Stimulated activated CD8-positive, alpha-beta memory T cell treated with anti-CD3 and anti-CD28 coated beads, Interleukin-4, amount 100 ng/mL, for 48 hours (primary cell): ENCODE measurements at regions not wholly inside any gene's neighbourhood (a gene's known extent, or its start where the extent isn't known, plus 50 kb on each side); places are given as distances from the start of the nearest gene placed in this dataset.

Experiments
- DNase-seq: peaks from one replicate; pipeline ENCODE4 v3.0.0-alpha.2; 2020

DNA sequence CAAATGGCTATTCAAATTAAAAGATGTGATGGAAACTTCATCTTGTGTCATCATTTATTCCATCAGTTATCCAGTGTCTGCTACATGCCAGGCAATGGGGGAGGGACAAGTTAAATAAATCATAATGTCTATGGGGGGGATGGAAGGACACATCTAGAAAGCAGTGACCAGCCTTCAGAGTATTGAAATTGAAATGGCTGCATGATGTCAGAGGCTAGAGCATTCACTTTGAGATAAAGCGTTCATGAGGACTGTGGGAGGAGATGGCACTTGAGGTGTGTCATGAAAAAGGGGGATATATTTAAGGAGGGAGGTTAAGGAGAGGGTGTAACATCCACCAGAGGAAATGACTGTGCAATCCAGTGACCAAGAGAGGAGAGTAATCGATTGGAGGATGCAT, 50.6 kb downstream of the SLIT2 start:
- no peak for DNase-seq

DNA sequence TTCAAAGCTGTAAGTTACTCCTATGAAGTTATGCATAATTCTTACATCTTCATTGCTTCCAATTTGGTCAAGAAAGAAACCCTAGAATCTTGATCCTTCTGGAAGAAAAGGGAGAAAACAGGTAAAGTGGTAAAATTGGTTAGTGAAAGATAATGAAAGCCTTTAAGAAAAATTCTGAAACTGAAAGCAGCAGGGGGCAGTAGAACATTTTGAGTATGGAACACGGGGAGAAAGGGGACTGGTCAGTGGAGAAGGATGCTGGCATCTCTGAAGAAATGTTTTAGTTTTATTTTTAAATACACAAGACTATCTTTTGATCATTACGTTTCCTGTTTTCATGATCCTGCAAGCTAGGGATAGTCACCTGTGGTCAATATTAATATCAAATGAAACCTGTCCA, 54.3 kb downstream of the SLIT2 start:
- no peak for DNase-seq

DNA sequence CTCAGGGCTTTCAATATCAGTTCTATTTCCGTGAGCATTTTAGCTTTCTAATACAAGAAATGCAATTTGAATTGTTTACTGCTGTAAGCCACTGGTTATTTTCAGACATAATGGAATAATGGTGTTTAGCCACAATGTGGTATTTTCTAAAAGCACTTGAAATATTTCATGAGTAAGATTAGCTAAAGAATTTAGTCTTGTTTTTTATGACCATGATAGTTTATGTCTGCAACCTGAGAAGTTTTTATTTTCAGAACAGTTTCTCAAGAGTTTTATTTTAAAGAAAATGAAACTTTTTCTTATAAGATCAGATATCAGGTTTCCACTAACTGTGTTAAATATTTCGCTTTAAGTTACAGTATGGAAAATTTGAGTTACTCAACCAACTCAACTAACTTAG, 60.2 kb downstream of the SLIT2 start:
- no peak for DNase-seq

DNA sequence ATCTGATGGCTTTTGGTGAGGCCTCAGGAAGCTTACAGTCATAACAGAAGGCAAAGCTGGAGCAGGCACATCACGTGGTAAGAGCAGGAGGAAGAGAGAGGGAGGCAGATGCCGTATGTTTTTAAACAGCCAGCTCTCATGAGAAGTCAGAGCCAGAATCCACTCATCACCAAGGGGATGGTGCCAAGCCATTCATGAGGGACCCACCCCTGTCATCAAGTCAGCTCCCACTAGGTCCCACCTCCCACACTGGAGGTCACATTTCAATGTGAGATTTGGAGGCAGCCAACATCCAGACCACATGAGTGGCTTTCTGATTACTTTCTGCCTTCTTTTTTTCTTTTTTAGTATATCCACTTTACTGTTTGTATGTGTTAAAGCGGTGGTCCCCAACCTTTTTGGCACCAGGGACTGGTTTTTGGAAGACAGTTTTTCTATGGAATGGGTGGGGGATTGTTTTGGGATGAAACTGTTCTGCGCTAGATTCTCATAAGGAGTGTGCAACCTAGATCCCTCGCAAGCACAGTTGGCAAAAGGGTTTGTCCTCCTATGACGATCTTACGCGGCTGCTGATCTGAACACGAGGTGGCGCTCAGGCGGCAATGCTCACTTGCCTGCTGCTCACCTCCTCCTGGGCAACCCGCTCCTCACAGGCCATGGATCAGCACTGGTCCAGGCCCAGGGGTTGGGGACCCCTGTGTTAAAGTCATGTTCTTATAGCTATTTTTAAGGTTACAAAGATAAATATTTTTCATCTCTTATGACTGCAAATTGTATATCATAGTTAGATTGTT, 61.7 kb downstream of the SLIT2 start:
- peak; percentile 24 for DNase-seq

GRCh38 chr4:20317424-20317985, 65.8 kb downstream of the SLIT2 start:
- DNase-seq: no peak

DNA sequence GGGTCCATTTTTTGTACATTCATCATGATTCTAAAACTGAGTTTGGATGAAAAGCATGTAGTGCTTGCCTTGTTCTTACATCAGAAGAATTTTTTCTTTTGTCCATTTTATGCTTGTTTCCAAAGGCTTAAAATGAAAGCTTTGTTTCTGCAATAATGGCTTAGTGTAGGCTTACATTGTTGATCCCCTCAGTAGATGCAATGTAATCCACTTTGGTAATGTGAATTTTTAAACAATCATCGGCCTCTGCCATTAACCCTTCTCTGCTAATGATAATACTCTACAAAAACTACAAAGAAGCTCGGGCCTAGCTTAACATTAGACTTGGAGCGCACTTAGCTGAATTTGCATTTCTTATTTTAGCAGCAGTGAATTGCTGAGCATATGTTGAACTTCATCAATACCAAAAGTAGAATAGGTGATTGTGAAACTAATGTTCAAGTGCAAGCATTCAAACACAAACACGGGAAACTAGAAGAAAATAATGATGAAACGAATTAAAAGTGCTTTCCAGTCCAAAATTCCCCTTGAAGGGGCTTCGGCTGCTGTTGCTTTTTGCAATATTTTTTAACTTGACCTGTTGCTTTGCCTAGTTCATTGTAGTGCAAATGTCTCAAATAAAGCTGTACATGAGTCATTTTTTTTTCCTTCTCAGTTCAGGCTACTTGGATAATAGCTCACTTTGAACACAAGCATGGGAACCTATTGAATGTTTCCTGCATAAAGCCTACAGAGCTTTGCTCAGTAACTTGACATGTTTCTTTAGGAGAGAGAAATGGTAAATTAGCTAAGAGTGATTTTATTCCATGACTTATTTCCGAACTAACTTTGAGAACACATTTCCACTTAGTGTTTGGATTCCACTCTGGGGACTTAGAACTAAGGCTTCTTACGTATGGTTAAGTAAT, 66.5 kb downstream of the SLIT2 start:
- DNase-seq: no peak

GRCh38 chr4:20318909-20319277, 67.2 kb downstream of the SLIT2 start:
- no peak for DNase-seq

DNA sequence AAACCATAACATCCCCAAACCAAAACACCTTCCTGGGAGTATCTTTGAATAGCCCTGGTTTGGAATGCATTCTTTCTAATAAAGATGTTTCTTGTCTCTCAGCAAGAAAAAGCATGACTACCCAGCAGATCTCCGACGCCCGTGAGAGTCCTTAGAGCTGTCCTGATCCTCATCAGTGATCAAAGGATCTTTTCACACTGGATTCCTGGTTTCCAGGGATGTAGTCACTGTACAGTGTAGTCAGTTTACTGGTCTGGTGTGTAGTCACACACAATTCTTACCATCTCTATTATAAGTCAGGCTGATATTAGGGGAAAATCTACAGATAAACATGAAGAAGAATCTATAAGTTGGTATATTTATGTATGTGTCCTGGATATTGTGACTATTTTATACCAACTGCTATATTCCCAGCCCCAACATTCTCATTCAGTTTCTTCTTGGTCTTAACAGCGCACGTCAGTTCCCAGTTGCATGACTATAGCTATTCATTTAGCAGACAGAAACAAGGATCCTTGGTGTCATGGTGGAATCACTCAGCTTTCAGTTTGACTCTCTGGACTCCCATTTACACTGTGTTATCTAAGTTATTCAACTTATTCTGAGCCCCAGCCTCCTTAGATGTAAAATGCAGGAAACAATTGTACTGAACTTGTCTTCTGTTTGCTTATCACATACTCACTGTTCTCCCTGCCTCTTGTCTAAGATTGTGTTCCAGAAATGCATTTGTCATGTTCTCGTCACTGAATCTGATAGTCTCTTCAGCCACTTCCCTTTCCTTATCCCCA, 68.3 kb downstream of the SLIT2 start:
- DNase-seq: no peak

DNA sequence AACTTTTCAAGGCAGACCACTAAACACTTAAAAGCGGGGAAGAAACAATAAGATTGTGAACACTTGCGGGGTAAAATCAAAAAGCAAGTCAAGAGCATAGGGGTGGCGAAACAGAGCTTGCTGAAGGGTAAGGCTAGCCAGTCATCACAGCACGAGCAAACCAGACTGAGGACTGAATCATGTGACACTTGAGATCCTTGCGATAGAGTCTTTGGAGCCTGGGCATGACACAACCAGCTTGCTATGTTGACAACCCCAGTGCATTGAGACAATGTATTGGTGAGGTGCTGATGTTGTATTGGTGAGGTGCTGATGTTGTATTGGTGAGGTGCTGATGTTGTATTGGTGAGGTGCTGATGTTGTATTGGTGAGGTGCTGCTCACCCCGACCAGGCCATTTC, 72.3 kb downstream of the SLIT2 start:
- no peak for DNase-seq

DNA sequence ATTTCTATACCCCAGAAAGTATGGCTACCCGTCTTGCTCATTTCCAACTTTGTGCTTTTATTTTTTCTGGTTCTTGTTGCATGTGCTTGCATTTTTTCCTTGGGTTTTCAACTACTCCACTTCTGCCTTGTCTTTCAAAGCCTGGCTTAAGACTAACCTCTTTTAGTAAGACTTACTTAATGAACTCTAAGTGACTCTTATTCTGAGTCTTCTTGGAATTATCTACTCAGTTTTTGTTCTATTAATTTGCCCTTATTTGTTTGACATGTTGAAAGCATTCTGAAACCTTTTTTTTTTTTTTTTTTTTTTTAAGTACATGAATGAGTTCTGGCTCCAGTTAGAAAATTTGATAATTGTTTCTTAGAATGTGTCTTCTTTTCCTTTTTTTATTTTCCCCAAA, 74.8 kb downstream of the SLIT2 start:
- DNase-seq: no peak

DNA sequence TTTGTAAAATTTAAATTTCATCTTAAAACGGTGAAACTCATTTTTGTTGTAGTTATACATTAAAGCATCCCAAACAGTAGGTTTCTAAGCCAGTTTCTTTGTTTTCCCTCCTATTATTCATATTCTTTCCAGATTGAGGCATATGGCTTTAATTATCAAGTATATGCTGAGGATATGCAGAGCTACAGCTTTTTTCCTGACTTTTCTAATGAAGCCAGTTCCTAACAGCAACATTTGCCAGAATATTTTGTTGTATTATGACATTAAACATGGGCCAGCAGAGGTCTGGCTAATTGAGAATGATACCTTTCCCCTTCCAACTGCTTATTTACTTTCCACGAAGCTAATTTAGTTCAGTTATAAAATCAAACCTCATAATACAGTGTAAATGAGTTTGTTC, 75.3 kb downstream of the SLIT2 start:
- no peak for DNase-seq

- no peak for DNase-seq
Measured at GRCh38 chr4:20327808-20328207, 76.1 kb downstream of the SLIT2 start.

DNA sequence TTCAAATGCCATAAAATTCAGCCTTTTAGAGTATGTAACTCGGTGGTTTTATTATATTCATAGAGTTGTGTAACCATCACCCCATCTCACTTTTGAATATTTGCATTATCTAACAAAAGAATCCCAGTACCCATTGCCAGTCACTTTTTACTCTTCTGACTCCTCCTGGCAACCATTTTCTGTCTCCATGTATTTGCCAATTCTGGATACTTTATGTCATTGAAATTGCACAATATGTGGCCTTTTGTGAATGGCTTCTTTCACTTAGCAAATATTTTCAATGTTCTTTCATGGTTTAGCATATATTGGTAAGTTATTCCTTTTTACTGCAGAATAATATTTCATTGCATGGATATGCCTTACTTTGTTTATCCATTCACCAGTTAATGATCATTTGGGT, 79.9 kb downstream of the SLIT2 start:
- DNase-seq: no peak

GRCh38 chr4:20333141-20333715, 81.5 kb downstream of the SLIT2 start:
- no peak for DNase-seq

- no peak for DNase-seq
Measured at GRCh38 chr4:20337261-20337664, 85.6 kb downstream of the SLIT2 start.

DNA sequence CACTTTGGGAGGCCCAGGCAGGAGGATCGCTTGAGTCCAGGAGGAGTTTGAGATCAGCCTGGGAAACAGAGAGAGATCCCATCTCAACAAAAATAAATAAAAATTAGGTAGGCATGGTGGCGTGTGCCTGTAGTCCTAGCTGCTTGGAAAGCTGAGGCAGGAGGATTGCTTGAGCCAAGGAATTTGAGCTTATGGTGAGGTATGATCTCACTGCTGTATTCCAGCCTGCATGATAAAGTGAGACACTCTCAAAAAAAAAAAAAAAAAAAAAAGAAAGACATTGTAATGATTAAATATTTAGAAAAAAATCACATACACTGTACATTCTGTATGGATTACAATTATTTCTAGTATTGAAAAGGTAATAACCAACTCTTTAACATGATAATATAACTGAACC, 87.1 kb downstream of the SLIT2 start:
- no peak for DNase-seq

DNA sequence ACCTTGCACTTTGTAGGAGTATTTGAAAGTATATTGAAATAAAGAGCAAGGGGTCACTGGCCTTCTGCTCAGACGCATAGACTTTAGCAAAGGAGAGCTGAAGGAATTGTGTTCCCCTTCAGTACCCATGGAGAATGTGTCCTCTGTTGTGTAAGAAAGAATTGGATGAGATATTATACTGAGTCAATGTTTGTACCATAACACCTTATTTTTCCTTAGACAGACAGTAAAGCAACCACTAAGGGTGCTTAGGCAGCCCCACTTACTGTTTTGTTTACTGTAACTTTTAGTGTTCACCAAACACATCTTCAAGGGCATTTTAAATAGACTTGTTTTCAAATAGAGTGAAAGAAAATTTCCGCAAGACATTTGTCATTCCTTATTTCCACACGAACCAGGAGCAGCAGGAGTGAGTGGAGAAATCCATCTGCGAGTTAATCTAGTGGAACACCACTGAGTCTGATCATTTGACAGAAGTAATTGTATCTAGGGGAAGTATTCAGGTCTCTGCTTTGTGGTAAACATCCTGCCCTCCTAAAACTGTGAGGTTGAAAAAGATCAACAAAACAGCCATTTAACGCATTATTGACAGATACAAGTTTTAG, 89.5 kb downstream of the SLIT2 start:
- DNase-seq: no peak

DNA sequence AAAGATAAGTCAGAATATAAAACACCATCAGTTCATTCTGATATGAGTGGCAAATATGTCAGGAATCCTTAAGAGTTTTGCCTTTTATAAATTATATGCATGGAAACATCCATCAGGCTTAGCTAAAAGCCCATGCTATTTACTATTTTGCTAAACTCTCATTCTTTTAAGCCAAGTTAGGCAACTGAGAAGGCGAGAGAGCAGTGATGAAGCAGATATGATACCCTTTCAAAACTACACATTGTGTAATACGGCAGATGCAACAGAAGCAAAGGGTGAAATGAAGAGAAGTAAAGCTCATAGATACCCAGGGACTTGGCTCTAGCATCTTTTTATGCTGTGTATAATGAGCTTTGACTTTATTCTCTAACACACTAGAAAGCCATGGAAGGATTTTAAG, 95.8 kb downstream of the SLIT2 start:
- no peak for DNase-seq

DNA sequence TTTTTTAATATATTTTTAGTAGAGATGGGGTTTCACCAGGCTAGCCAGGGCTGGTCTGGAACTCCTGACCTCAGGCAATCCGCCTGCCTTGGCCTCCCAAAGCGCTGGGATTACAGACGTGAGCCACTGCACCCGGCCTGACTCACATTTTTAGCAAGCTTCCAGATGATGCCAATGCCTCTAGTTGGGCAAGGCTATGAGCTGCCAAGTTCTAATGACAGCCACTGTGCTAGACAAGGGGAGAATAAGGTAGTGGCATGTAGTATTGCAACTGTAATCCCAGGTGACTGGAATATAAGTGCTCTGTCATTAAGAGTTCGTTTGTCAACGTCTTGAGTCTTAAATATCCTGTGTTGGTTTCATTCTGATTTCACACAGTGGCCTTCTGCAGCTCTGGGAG, 96.7 kb downstream of the SLIT2 start:
- DNase-seq: no peak

DNA sequence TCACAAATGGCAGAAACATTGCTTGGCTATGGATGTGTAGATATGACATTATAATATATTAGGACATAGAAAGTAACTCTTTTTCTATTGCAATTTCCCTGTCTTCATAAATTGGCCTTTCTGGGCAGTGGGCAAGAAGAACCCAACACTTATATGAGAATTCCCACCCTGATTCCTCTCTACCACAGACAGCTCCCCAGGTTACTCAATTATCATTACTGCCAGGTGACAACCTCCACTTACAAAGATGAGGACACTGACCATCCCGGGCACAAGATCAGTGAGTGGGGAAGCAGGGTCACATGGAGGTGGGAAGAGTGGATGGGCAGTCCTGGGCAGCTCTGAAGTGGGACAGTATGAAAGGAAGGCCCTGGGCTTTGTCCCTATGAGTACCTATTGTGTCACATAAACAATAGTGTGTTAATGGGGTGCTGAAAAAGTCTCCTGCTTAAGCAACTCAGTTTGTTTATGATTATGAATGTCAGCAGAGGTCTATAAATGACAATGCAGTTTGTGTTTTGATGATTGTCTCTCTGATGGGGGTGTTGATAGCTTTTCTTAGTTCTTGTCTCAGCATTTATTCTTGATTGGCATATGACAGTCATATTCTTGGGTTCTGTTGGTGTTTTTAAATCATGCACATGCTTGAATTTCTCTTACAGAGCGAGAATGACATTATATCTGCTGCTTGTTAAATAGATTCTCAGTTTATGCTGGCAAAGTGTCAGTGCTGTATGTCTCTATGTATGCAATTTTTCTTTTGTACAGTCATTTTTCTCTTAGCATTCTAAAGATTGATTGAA, 99.9 kb downstream of the SLIT2 start:
- no peak for DNase-seq

GRCh38 chr4:20352163-20352431, 100.4 kb downstream of the SLIT2 start:
- no peak for DNase-seq

DNA sequence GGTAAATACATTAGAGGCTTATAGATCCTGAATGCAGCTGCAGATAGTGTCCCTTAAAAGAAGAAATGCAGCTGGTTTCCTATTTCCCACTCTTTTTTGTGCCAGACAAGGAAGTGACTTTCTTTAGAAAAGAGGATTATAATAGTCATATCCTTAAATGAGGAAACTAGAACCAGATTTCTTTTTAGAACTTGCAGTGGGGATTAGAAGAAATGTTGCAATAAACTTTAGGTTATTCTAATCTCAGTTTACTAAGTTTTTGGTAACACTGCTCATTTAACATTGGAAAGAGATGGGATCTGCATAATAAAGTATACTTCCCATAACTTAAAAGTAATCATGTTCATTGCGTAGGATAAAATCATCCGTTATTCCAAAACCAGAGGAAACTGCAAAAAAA, 101.9 kb downstream of the SLIT2 start:
- DNase-seq: no peak
